SK-N-SH (cell line): ENCODE measurements at regions not wholly inside any gene's neighbourhood (a gene's known extent, or its start where the extent isn't known, plus 50 kb on each side); places are given as distances from the start of the nearest gene placed in this dataset.

Experiments used
- CTCF ChIA-PET: fragments of 300-600, 350-600 bp; formaldehyde crosslinking; extraction: SDS; loops from one replicate; lab custom pipeline; 2021; lab: Yijun Ruan, JAX
- POLR2A ChIA-PET: fragments of 350-600 bp; sonication (Branson Sonifier 250); formaldehyde crosslinking; extraction: SDS; loops from one replicate; lab custom pipeline; 2020; ENCODE audit warnings: antibody characterized with exemption, inconsistent platforms; lab: Yijun Ruan, JAX
- DNase-seq: peaks from one replicate; pipeline ENCODE4 v3.0.0; 2012
- H2AFZ ChIP-seq: fragments of 200-600 bp; sonication (generic); 2 replicates; pipeline ENCODE4 v1.8.1; 2016; ENCODE audit warnings: antibody characterized with exemption, mild to moderate bottlenecking, low read depth
- H3F3A ChIP-seq: fragments of 200-600 bp; sonication (generic); replicated peaks from 2 replicates; pipeline ENCODE3; 2016; ENCODE audit warnings: antibody characterized with exemption, mild to moderate bottlenecking; ENCODE audit not compliant: insufficient read depth
- H3K27ac ChIP-seq, 2 experiments: fragments of 200-500 bp in 1 of 2; fragments of 200-600 bp in 1 of 2; sonication (Bioruptor generic) in 1 of 2; sonication (generic), shearing (Covaris generic) in 1 of 2; 2 replicates each; pipeline versions ENCODE4 v1.5.1 to v1.6.1; 2014 to 2016; ENCODE audit warnings: low read depth in 2 of 2, inconsistent platforms in 1 of 2, low read length in 1 of 2, mild to moderate bottlenecking in 1 of 2, mixed read lengths in 1 of 2
- H3K27me3 ChIP-seq: fragments of 200-600 bp; sonication (generic), shearing (Covaris generic); 2 replicates; pipeline ENCODE4 v1.6.1; 2016; ENCODE audit warnings: mixed run types; ENCODE audit not compliant: insufficient read depth
- H3K36me3 ChIP-seq, 2 experiments: fragments of 200-500 bp in 1 of 2; fragments of 200-600 bp in 1 of 2; sonication (Bioruptor generic) in 1 of 2; sonication (generic) in 1 of 2; replicated peaks in 1 of 2; 2 replicates each; pipeline versions ENCODE3 to v1.5.1; 2014 to 2016; ENCODE audit warnings: low read length in 1 of 2, mild to moderate bottlenecking in 1 of 2; ENCODE audit not compliant: insufficient read depth in 2 of 2, control insufficient read depth in 1 of 2
- H3K4me1 ChIP-seq, 2 experiments: fragments of 200-500 bp in 1 of 2; fragments of 200-600 bp in 1 of 2; sonication (Bioruptor generic) in 1 of 2; sonication (generic), shearing (Covaris generic) in 1 of 2; 2 replicates each; pipeline versions ENCODE4 v1.5.1 to v1.6.1; 2014 to 2016; ENCODE audit warnings: low read depth in 1 of 2, low read length in 1 of 2, mixed run types in 1 of 2; ENCODE audit not compliant: insufficient read depth in 2 of 2, control insufficient read depth in 1 of 2
- H3K4me2 ChIP-seq: fragments of 200-600 bp; sonication (generic), shearing (Covaris generic); 2 replicates; pipeline ENCODE4 v1.6.1; 2017; ENCODE audit warnings: mixed run types
- H3K4me3 ChIP-seq, 2 experiments: fragments of 200-500 bp in 1 of 2; fragments of 200-600 bp in 1 of 2; sonication (Bioruptor generic) in 1 of 2; sonication (generic), shearing (Covaris generic) in 1 of 2; 2 replicates each; pipeline versions ENCODE4 v1.5.1 to v1.8.1; 2014 to 2016; ENCODE audit warnings: low read depth in 2 of 2, inconsistent platforms in 1 of 2, low read length in 1 of 2, mild to moderate bottlenecking in 1 of 2, mixed read lengths in 1 of 2, moderate library complexity in 1 of 2
- H3K79me2 ChIP-seq: fragments of 200-600 bp; sonication (generic); 2 replicates; pipeline ENCODE4 v1.8.1; 2017; ENCODE audit warnings: mild to moderate bottlenecking; ENCODE audit not compliant: insufficient read depth
- H3K9ac ChIP-seq: fragments of 200-600 bp; sonication (generic); 2 replicates; pipeline ENCODE4 v1.6.1; 2017; ENCODE audit warnings: mixed run types
- H3K9me2 ChIP-seq: fragments of 200-600 bp; sonication (generic); 2 replicates; pipeline ENCODE4 v1.6.1; 2017; ENCODE audit warnings: mixed run types
- H3K9me3 ChIP-seq: fragments of 200-600 bp; sonication (generic); 2 replicates; pipeline ENCODE4 v1.6.1; 2017; ENCODE audit warnings: mixed run types, mild to moderate bottlenecking, moderate library complexity
- H4K20me1 ChIP-seq: fragments of 200-600 bp; sonication (generic); 2 replicates; pipeline ENCODE4 v1.6.1; 2017; ENCODE audit warnings: mild to moderate bottlenecking, mixed run types; ENCODE audit not compliant: insufficient read depth
- CHD2 ChIP-seq: fragments of 150-350 bp; IDR thresholded peaks from 2 replicates; pipeline ENCODE4 v1.6.1; 2018; ENCODE audit warnings: low read length; ENCODE audit not compliant: partially characterized antibody
- CTCF ChIP-seq: fragments of 200-600 bp; sonication (generic); IDR thresholded peaks from 2 replicates; pipeline ENCODE4 v1.6.1; 2017; ENCODE audit warnings: antibody characterized with exemption, mild to moderate bottlenecking, moderate library complexity
- ELF1 ChIP-seq: IDR thresholded peaks from 2 replicates; pipeline ENCODE4 v1.4.0; 2012
- EP300 ChIP-seq, 2 experiments: IDR thresholded peaks; 2 replicates each; pipeline versions ENCODE4 v1.4.0 to v1.6.1; 2012; ENCODE audit warnings: borderline replicate concordance in 1 of 2, low read depth in 1 of 2, low read length in 1 of 2
- EZH2phosphoT487 ChIP-seq: fragments of 200-600 bp; sonication (generic); IDR thresholded peaks from 2 replicates; pipeline ENCODE4 v1.6.1; 2017; ENCODE audit warnings: low read depth, mixed run types, mild to moderate bottlenecking, antibody characterized with exemption, moderate library complexity, borderline replicate concordance
- FOXJ3 ChIP-seq: sonication (generic); formaldehyde crosslinking; IDR thresholded peaks from 2 replicates; pipeline ENCODE4 v1.5.1; 2020; ENCODE audit warnings: mild to moderate bottlenecking, missing genetic modification reagents
- GABPA ChIP-seq: IDR thresholded peaks from 2 replicates; pipeline ENCODE4 v1.4.0; 2012; ENCODE audit warnings: low read depth, mild to moderate bottlenecking
- GATA2 ChIP-seq: sonication (generic); formaldehyde crosslinking; IDR thresholded peaks from 2 replicates; pipeline ENCODE4 v1.5.0; 2020; ENCODE audit warnings: mild to moderate bottlenecking, missing genetic modification reagents
- MEF2A ChIP-seq: IDR thresholded peaks from 2 replicates; pipeline ENCODE4 v1.4.0; 2012; ENCODE audit warnings: low read depth, borderline replicate concordance
- MXI1 ChIP-seq: IDR thresholded peaks from 2 replicates; pipeline ENCODE4 v1.6.1; 2012; ENCODE audit warnings: mild to moderate bottlenecking, low read depth, low read length, improper control_type of control experiment
- NFIC ChIP-seq: IDR thresholded peaks from 2 replicates; pipeline ENCODE4 v1.4.0; 2012; ENCODE audit warnings: borderline replicate concordance
- NRF1 ChIP-seq: IDR thresholded peaks from 2 replicates; pipeline ENCODE4 v1.6.1; 2012; ENCODE audit warnings: low read depth, mild to moderate bottlenecking, low read length
- POLR2AphosphoS5 ChIP-seq: IDR thresholded peaks from 2 replicates; pipeline ENCODE4 v1.6.1; 2012; ENCODE audit warnings: low read depth, low read length
- RAD21 ChIP-seq: IDR thresholded peaks from 2 replicates; pipeline ENCODE4 v1.6.1; 2012; ENCODE audit warnings: mild to moderate bottlenecking, low read length
- RFX5 ChIP-seq: IDR thresholded peaks from 2 replicates; pipeline ENCODE4 v1.6.1; 2012; ENCODE audit warnings: mild to moderate bottlenecking, improper control_type of control experiment, low read length
- RXRA ChIP-seq: IDR thresholded peaks from 2 replicates; pipeline ENCODE4 v1.4.0; 2012; ENCODE audit warnings: low read depth, mild to moderate bottlenecking, borderline replicate concordance
- TEAD4 ChIP-seq: IDR thresholded peaks from 2 replicates; pipeline ENCODE4 v1.4.0; 2012; ENCODE audit warnings: mild to moderate bottlenecking, borderline replicate concordance; ENCODE audit not compliant: insufficient read depth
- YY1 ChIP-seq: IDR thresholded peaks from 2 replicates; pipeline ENCODE4 v1.4.0; 2012; ENCODE audit warnings: low read depth, mild to moderate bottlenecking
- ZBTB33 ChIP-seq: IDR thresholded peaks from 2 replicates; pipeline ENCODE4 v1.4.0; 2012; ENCODE audit warnings: low read depth, borderline replicate concordance
- WGBS: methylation state at CpG from one replicate; pipeline ENCODE4 v1.1.6; 2017; ENCODE audit warnings: low lambda C conversion rate; 5-methylcytosine and 5-hydroxymethylcytosine counted together
- TF ChIP-seq, protein P1 (sequence below): IDR thresholded peaks from 2 replicates; pipeline ENCODE4 v1.4.0; 2012; ENCODE audit warnings: low read depth, borderline replicate concordance
- TF ChIP-seq, protein P2 (sequence below): IDR thresholded peaks from 2 replicates; pipeline ENCODE4 v1.4.0; 2012; ENCODE audit warnings: low read depth

GRCh38 chr22:22997262-22997898 is 72.9 kb upstream of the GNAZ start (continued):
- no peak for TF ChIP-seq TEAD4
- TF ChIP-seq ZBTB33, result no peak
- no peak for TF ChIP-seq EP300 (IDR thresholded peaks at IDR 0.05; ENCODE audit: borderline replicate concordance in 1 of 2, low read depth in 1 of 2, low read length in 1 of 2)
- TF ChIP-seq NFIC, result no peak
- no peak for TF ChIP-seq NRF1
- no peak for TF ChIP-seq RXRA
- TF ChIP-seq, protein P1, sequence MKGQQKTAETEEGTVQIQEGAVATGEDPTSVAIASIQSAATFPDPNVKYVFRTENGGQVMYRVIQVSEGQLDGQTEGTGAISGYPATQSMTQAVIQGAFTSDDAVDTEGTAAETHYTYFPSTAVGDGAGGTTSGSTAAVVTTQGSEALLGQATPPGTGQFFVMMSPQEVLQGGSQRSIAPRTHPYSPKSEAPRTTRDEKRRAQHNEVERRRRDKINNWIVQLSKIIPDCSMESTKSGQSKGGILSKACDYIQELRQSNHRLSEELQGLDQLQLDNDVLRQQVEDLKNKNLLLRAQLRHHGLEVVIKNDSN, result no peak
- no peak for TF ChIP-seq POLR2AphosphoS5
- TF ChIP-seq CHD2, result no peak
- TF ChIP-seq MEF2A, result no peak
- TF ChIP-seq EZH2phosphoT487, result no peak

GRCh38 chr22:22997988-22998387 is 72.3 kb upstream of the GNAZ start:
- no peaks in the 10 kb centered on the region for H4K20me1 ChIP-seq
- H3K4me3 ChIP-seq, result no peak overlapping the region
- H3K36me3 ChIP-seq, result no peaks in the 10 kb centered on the region
- no peaks in the 10 kb centered on the region for H3K27me3 ChIP-seq
- ChIA-PET CTCF (interaction anchor here (1.0 to 3.2 kb wide), 2 partner anchors 10 to 39 kb away, joined by 3 to 13 read pairs; no protein-coding TSS in a partner anchor), POLR2A (no interaction called here)
- DNase-seq, result no peak
- H2AFZ ChIP-seq, result no peak overlapping the region
- TF ChIP-seq MXI1 (no peak), RFX5 (no peak), NRF1 (no peak)
- H3K79me2 ChIP-seq, result no peaks in the 10 kb centered on the region
- H3K9me2 ChIP-seq, result peaks cover 4% of the 10 kb centered on the region; the same call in 1 of the 2 replicates
- H3K4me2 ChIP-seq, result no peak overlapping the region
- no peak overlapping the region for H3K9ac ChIP-seq
- no peak overlapping the region for H3K27ac ChIP-seq
- H3F3A ChIP-seq, result no peaks in the 10 kb centered on the region
- H3K4me1 ChIP-seq, result no peaks in the 10 kb centered on the region
- H3K9me3 ChIP-seq, result no peaks in the 10 kb centered on the region

DNA sequence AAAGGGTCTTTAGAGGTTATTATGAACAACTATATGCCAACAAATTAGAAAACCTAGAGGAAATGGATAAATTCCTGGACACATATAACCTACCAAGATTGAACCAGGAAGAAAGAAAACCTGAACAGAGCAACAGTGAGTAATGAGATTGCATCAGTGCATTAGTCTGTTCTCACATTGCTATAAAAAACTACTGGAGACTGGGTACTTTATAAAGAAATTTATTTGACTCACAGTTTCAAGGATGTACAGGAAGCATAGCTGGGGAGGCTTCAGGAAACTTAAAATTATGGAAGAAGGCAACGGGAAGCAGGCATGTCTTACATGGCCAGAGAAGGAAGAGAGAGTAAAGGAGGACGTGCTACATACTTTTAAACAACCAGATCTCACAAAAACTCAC is 70.8 kb upstream of the GNAZ start:
- H3K9me2 ChIP-seq, result peaks cover 4% of the 10 kb centered on the region; the same call in 1 of the 2 replicates
- CTCF ChIA-PET, result interaction anchor here (1.2 to 1.5 kb wide), 2 partner anchors 39 to 43 kb away, joined by 3 read pairs; no protein-coding TSS in a partner anchor
- TF ChIP-seq, protein P1, result no peak
- TF ChIP-seq, protein P2, sequence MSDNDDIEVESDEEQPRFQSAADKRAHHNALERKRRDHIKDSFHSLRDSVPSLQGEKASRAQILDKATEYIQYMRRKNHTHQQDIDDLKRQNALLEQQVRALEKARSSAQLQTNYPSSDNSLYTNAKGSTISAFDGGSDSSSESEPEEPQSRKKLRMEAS, result no peak
- no peak for TF ChIP-seq RFX5
- no peak for TF ChIP-seq FOXJ3 (CRISPR knock-in tag)
- no peak for TF ChIP-seq GATA2 (CRISPR knock-in tag)
- no peak for TF ChIP-seq CTCF
- TF ChIP-seq RAD21, result no peak
- TF ChIP-seq EZH2phosphoT487, result no peak
- TF ChIP-seq YY1, result no peak
- TF ChIP-seq MXI1, result no peak
- no peak for TF ChIP-seq GABPA
- TF ChIP-seq TEAD4, result no peak
- no peak for TF ChIP-seq ELF1

More for the DNA sequence above, 70.8 kb upstream of the GNAZ start:
- H3K9ac ChIP-seq, result no peak overlapping the region
- POLR2A ChIA-PET, result no interaction called here
- H4K20me1 ChIP-seq, result no peaks in the 10 kb centered on the region
- 4% methylated on average over 2 of the region's 2 CpGs for WGBS
- H3K9me3 ChIP-seq, result no peaks in the 10 kb centered on the region
- DNase-seq, result no peak
- no peaks in the 10 kb centered on the region for H3K27me3 ChIP-seq
- no peaks in the 10 kb centered on the region for H3K4me1 ChIP-seq
- no peaks in the 10 kb centered on the region for H3K79me2 ChIP-seq
- no peak overlapping the region for H3K4me2 ChIP-seq
- no peaks in the 10 kb centered on the region for H3K36me3 ChIP-seq
- no peak overlapping the region for H3K4me3 ChIP-seq
- H2AFZ ChIP-seq, result no peak overlapping the region
- no peaks in the 10 kb centered on the region for H3F3A ChIP-seq
- H3K27ac ChIP-seq, result no peak overlapping the region
